ENCODE measurements at regions not wholly inside any gene's neighbourhood (a gene's known extent, or its start where the extent isn't known, plus 50 kb on each side); places are given as distances from the start of the nearest gene placed in this dataset.

- TF ChIP-seq SP1 (IDR thresholded peaks at IDR 0.05) = no peak
- no peak for TF ChIP-seq FOXM1 (IDR thresholded peaks at IDR 0.05; ENCODE audit: borderline replicate concordance)
- no peak for TF ChIP-seq FOXA1 (IDR thresholded peaks at IDR 0.05)
- no peak for TF ChIP-seq HDGF (IDR thresholded peaks at IDR 0.05; ENCODE audit: borderline replicate concordance)
- TF ChIP-seq FOXK2 (IDR thresholded peaks at IDR 0.05) = no peak
These were observed 169.8 kb downstream of the BTC start for GRCh38 chr4:74624351-74625151.
